ENCODE measurements at regions not wholly inside any gene's neighbourhood (a gene's known extent, or its start where the extent isn't known, plus 50 kb on each side); places are given as distances from the start of the nearest gene placed in this dataset.

DNA sequence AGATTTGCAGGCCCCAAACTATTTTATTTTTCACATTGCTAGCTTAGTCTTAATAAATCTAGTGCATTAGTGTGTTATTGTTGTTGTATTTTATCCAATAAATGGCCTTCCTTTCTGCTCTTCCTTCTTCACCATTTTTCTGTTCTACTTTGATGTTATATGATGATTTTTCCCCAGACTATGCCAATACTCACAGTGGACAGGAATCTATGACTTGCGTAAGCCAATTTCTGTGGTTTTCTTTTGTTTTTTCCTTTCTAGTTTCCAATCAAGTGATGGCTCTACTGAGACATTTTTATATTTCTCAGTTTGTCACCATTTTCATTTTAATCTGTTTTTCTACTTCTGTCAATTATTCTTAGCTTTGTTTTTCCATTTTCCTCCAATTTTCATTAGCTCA is 106.8 kb upstream of the FBXL7 start:
- no peak for TF ChIP-seq CTCF (conservative IDR thresholded peaks at IDR 0.05; ENCODE audit: low read depth, low read length)
- no peak for TF ChIP-seq FOS (IDR thresholded peaks at IDR 0.05; ENCODE audit: low read depth, low read length)
- TF ChIP-seq RAD21 (IDR thresholded peaks at IDR 0.05; ENCODE audit: low read length), result no peak

Measured in IMR-90 (cell line).